ENCODE measurements at regions not wholly inside any gene's neighbourhood (a gene's known extent, or its start where the extent isn't known, plus 50 kb on each side); places are given as distances from the start of the nearest gene placed in this dataset.

GRCh38 chr4:125179727-125180126, 135.0 kb upstream of the FAT4 start:
- no peaks in the 10 kb centered on the region for H3K79me2 ChIP-seq (ENCODE audit: control insufficient read depth, insufficient read depth, low read length)
- no peak overlapping the region for H3K27ac ChIP-seq (ENCODE audit: insufficient read depth, low read depth, low read length)
- H3K27me3 ChIP-seq (ENCODE audit: control insufficient read depth in 2 of 2, insufficient read depth in 2 of 2, low read length in 2 of 2) = no peaks in the 10 kb centered on the region
- DNase-seq (ENCODE audit: low read depth, low spot score) (no peak), FAIRE-seq (no peak)
- ChIA-PET POLR2A (no interaction called here), CTCF (no interaction called here)
- no peaks in the 10 kb centered on the region for H3K9me3 ChIP-seq (replicated peaks; ENCODE audit: control insufficient read depth, insufficient read depth, low read length)
- H3K4me1 ChIP-seq (ENCODE audit: control insufficient read depth, extremely low read depth, insufficient read depth, low read length) = no peaks in the 10 kb centered on the region
- intact Hi-C loops (cut with micrococcal nuclease) (no loop called here), dilution Hi-C loops (cut with MboI; ENCODE audit: extremely low pct_ligation_motif_present, low sequenced_read_pairs) (no loop called here)
- no peak overlapping the region for H3K4me3 ChIP-seq (replicated peaks in 1 of 3; ENCODE audit: insufficient read depth in 1 of 3, low read depth in 1 of 3, low read length in 3 of 3)
- no peaks in the 10 kb centered on the region for H4K20me1 ChIP-seq (replicated peaks; ENCODE audit: control insufficient read depth, extremely low read depth, insufficient read depth, low read length)
- no peak for TF ChIP-seq EZH2 (IDR thresholded peaks at IDR 0.05; ENCODE audit: borderline replicate concordance, low read depth, low read length, severe bottlenecking)
- TF ChIP-seq POLR2AphosphoS5 (IDR thresholded peaks at IDR 0.05; ENCODE audit: insufficient read depth, low read depth, low read length) = no peak
- no peak for TF ChIP-seq POLR2A (IDR thresholded peaks at IDR 0.05; ENCODE audit: low read depth, low read length)
- TF ChIP-seq GATA2 (IDR thresholded peaks at IDR 0.05; ENCODE audit: insufficient read depth, insufficient read length, low read depth, low read length) = no peak
- TF ChIP-seq JUN (IDR thresholded peaks at IDR 0.05; ENCODE audit: borderline replicate concordance, insufficient read depth, insufficient read length, low read depth) = no peak
- TF ChIP-seq CTCF (IDR thresholded peaks at IDR 0.05; ENCODE audit: extremely low read depth in 1 of 2, insufficient read depth in 1 of 2, low read depth in 1 of 2, low read length in 2 of 2) = no peak
- no peak for TF ChIP-seq FOS (IDR thresholded peaks at IDR 0.05; ENCODE audit: borderline replicate concordance, insufficient read depth, low read length)
- TF ChIP-seq MYC (IDR thresholded peaks at IDR 0.05; ENCODE audit: low read depth, low read length) = no peak
- TF ChIP-seq MAX (IDR thresholded peaks at IDR 0.05; ENCODE audit: insufficient read depth, insufficient read length) = no peak
- H3K4me2 ChIP-seq (ENCODE audit: insufficient read depth, low read length) = no peak overlapping the region
- no peaks in the 10 kb centered on the region for H3K36me3 ChIP-seq (ENCODE audit: control insufficient read depth in 2 of 2, extremely low read depth in 1 of 2, insufficient read depth in 2 of 2, low read length in 2 of 2)
- H3K9ac ChIP-seq (replicated peaks; ENCODE audit: extremely low read depth, insufficient read depth, low read length) = no peak overlapping the region
- BruUV-seq (replicated peaks) = no TSS peak
- H2AFZ ChIP-seq (ENCODE audit: low read depth, low read length) = no peak overlapping the region
- H3K9me1 ChIP-seq (replicated peaks; ENCODE audit: control insufficient read depth, extremely low read depth, insufficient read depth, low read length) = no peaks in the 10 kb centered on the region
